Endothelial cell of umbilical vein (primary cell): ENCODE measurements at regions not wholly inside any gene's neighbourhood (a gene's known extent, or its start where the extent isn't known, plus 50 kb on each side); places are given as distances from the start of the nearest gene placed in this dataset.

ENCODE experiments used
- BruUV-seq: library from RNA; stranded (reverse); fragments of 400-500 nt; replicated peaks from 2 replicates; lab custom pipeline; 2021; lab: Mats Ljungman, UMichigan
- CTCF ChIA-PET: fragments of 300-600, 350-600 bp; sonication (Branson Sonifier 250); formaldehyde crosslinking; loops from one replicate; lab custom pipeline; 2021; ENCODE audit warnings: antibody characterized with exemption, inconsistent platforms; lab: Charles Lee
- POLR2A ChIA-PET: fragments of 300-600, 350-600 bp; sonication (Branson Sonifier 250); formaldehyde crosslinking; loops from one replicate; lab custom pipeline; 2021; ENCODE audit warnings: antibody characterized with exemption, inconsistent platforms; lab: Charles Lee
- DNase-seq: peaks from one replicate; pipeline ENCODE4 v3.0.0-alpha.2; 2011; ENCODE audit warnings: low read depth, low spot score
- FAIRE-seq: peaks from 2 replicates; lab custom pipeline; 2011; peaks lifted over from hg19 to GRCh38; lab: Jason Lieb, UNC
- H2AFZ ChIP-seq: 2 replicates; pipeline ENCODE4 v1.6.0; 2012; ENCODE audit warnings: low read depth, low read length, control low read depth, inconsistent platforms
- H3K27ac ChIP-seq: 2 replicates; pipeline ENCODE4 v1.5.1; 2011; ENCODE audit warnings: low read depth, mild to moderate bottlenecking, control low read depth, low read length, moderate library complexity; ENCODE audit not compliant: insufficient read depth
- H3K27me3 ChIP-seq, 2 experiments: 2 replicates each; pipeline versions ENCODE4 v1.6.0 to v1.6.1; 2011; ENCODE audit warnings: low read length in 2 of 2, mixed read lengths in 1 of 2; ENCODE audit not compliant: control insufficient read depth in 2 of 2, insufficient read depth in 2 of 2
- H3K36me3 ChIP-seq, 2 experiments: 2 replicates in 1 of 2; 3 replicates in 1 of 2; pipeline ENCODE4 v1.5.1; 2011; ENCODE audit warnings: low read length in 2 of 2, mild to moderate bottlenecking in 1 of 2, moderate library complexity in 1 of 2; ENCODE audit not compliant: control insufficient read depth in 2 of 2, insufficient read depth in 2 of 2; ENCODE audit errors: extremely low read depth in 1 of 2
- H3K4me1 ChIP-seq: 3 replicates; pipeline ENCODE4 v1.5.1; 2011; ENCODE audit warnings: mild to moderate bottlenecking, low read length; ENCODE audit not compliant: control insufficient read depth, insufficient read depth; ENCODE audit errors: extremely low read depth
- H3K4me2 ChIP-seq: 2 replicates; pipeline ENCODE4 v1.6.1; 2011; ENCODE audit warnings: low read length, control low read depth, mixed read lengths; ENCODE audit not compliant: insufficient read depth
- H3K4me3 ChIP-seq, 3 experiments: fragments of 200-600 bp in 1 of 3; sonication (generic), shearing (Covaris generic) in 1 of 3; replicated peaks in 1 of 3; 2 replicates each; pipeline ENCODE4 v1.5.1; 2011 to 2016; ENCODE audit warnings: control low read depth in 3 of 3, low read length in 3 of 3, mild to moderate bottlenecking in 2 of 3, inconsistent platforms in 1 of 3, low read depth in 1 of 3, moderate library complexity in 1 of 3; ENCODE audit not compliant: insufficient read depth in 1 of 3
- H3K79me2 ChIP-seq: 2 replicates; pipeline ENCODE4 v1.6.0; 2012; ENCODE audit warnings: low read length, inconsistent platforms; ENCODE audit not compliant: control insufficient read depth, insufficient read depth
- H3K9ac ChIP-seq: replicated peaks from 2 replicates; pipeline ENCODE3; 2011; ENCODE audit warnings: low read length, control low read depth; ENCODE audit not compliant: insufficient read depth; ENCODE audit errors: extremely low read depth
- H3K9me1 ChIP-seq: replicated peaks from 3 replicates; pipeline ENCODE4 v1.6.0; 2011; ENCODE audit warnings: mild to moderate bottlenecking, low read length; ENCODE audit not compliant: control insufficient read depth, insufficient read depth; ENCODE audit errors: extremely low read depth
- H3K9me3 ChIP-seq: replicated peaks from 2 replicates; pipeline ENCODE4 v1.5.1; 2012; ENCODE audit warnings: low read length, inconsistent platforms; ENCODE audit not compliant: control insufficient read depth, insufficient read depth
- H4K20me1 ChIP-seq: replicated peaks from 2 replicates; pipeline ENCODE3; 2011; ENCODE audit warnings: mild to moderate bottlenecking, low read length; ENCODE audit not compliant: control insufficient read depth, insufficient read depth; ENCODE audit errors: extremely low read depth
- FOS ChIP-seq: IDR thresholded peaks from 2 replicates; pipeline ENCODE4 v1.6.1; 2011; ENCODE audit warnings: mild to moderate bottlenecking, low read length, moderate library complexity, borderline replicate concordance; ENCODE audit not compliant: insufficient read depth
- GATA2 ChIP-seq: IDR thresholded peaks from 2 replicates; pipeline ENCODE4 v1.7.0; 2011; ENCODE audit warnings: low read depth, mild to moderate bottlenecking, moderate library complexity, mixed read lengths, low read length; ENCODE audit not compliant: insufficient read length, insufficient read depth
- dilution Hi-C: fragments of 300-500 bp; cut with MboI; formaldehyde crosslinking; loops from one replicate; pipeline ENCODE4 v1.15.0; 2019; ENCODE audit warnings: low sequenced_read_pairs; ENCODE audit not compliant: extremely low pct_ligation_motif_present
- intact Hi-C: fragments of 100-400 bp; cut with micrococcal nuclease; formaldehyde crosslinking; loops from one replicate; pipeline ENCODE4 v1.10.0; 2022
- TF ChIP-seq, protein P1 (sequence below), 2 donors: IDR thresholded peaks; 1 replicate in 1 of 2; 2 replicates in 1 of 2; pipeline ENCODE4 v1.5.1; 2011; ENCODE audit warnings: low read length in 2 of 2, mild to moderate bottlenecking in 2 of 2, moderate library complexity in 2 of 2, control low read depth in 1 of 2, inconsistent platforms in 1 of 2, low read depth in 1 of 2; ENCODE audit not compliant: insufficient read depth in 1 of 2; ENCODE audit errors: extremely low read depth in 1 of 2

DNA sequence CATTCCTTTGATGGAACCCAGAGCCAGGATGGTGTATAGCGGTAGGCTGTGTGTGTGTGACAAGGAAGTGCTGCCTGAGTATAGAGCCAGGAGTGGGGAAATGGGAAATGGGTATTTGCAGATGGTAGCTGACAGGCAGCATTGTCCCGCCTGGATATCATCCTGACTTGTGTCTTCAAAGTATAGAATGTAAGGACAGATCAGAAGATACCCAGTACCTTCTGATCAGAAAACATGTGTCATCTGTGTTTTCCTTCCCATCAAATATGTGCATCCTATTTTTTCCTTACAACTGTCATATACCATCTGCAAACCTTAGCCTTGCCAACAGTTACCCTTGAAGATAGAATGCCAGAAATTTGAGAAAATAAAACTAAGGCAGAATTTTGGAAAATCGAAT, 146.2 kb upstream of the CBLB start:
- dilution Hi-C loops (no loop called here), intact Hi-C loops (no loop called here)
- H2AFZ ChIP-seq = no peak overlapping the region
- H3K4me1 ChIP-seq = no peaks in the 10 kb centered on the region
- ChIA-PET CTCF (no interaction called here), POLR2A (no interaction called here)
- H3K4me3 ChIP-seq = no peak overlapping the region
- no peak for DNase-seq
- BruUV-seq = no TSS peak
- H3K4me2 ChIP-seq = no peak overlapping the region
- H3K79me2 ChIP-seq = no peaks in the 10 kb centered on the region
- no peaks in the 10 kb centered on the region for H3K9me1 ChIP-seq
- no peaks in the 10 kb centered on the region for H3K9me3 ChIP-seq
- TF ChIP-seq FOS = no peak
- no peak for FAIRE-seq
- H3K27ac ChIP-seq = no peak overlapping the region
- no peaks in the 10 kb centered on the region for H3K36me3 ChIP-seq
- no peaks in the 10 kb centered on the region for H4K20me1 ChIP-seq
- no peaks in the 10 kb centered on the region for H3K27me3 ChIP-seq
- H3K9ac ChIP-seq = no peak overlapping the region

DNA sequence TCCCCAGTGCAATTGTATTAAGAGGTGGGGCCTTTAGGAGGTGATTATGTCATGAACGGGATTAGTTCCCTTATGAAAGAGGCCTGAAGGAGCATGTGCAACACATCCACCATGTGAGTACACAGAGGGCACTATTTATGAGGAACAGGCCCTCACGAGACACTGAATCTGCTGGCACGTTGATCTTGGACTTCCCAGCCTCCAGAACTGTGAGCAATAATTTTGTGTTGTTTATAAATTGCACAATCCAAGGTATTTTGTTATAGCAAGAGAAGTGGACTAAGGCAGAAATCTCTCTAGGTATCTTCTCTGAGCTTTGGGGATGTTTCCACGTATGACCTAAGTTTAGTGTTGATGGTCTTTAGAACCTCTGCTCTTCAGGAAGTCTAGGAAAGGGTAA, 149.3 kb upstream of the CBLB start:
- FAIRE-seq = no peak
- no peaks in the 10 kb centered on the region for H3K4me1 ChIP-seq
- intact Hi-C loops = no loop called here

More for the DNA sequence above, 149.3 kb upstream of the CBLB start:
- Histone ChIP-seq H2AFZ (no peak overlapping the region), H3K36me3 (no peaks in the 10 kb centered on the region), H3K27ac (no peak overlapping the region), H3K27me3 (no peaks in the 10 kb centered on the region), H3K9ac (no peak overlapping the region), H3K4me2 (no peak overlapping the region), H3K9me3 (no peaks in the 10 kb centered on the region), H3K4me3 (no peak overlapping the region), H3K79me2 (no peaks in the 10 kb centered on the region), H3K9me1 (no peaks in the 10 kb centered on the region), H4K20me1 (no peaks in the 10 kb centered on the region)
- BruUV-seq = no TSS peak
- TF ChIP-seq, protein P1, sequence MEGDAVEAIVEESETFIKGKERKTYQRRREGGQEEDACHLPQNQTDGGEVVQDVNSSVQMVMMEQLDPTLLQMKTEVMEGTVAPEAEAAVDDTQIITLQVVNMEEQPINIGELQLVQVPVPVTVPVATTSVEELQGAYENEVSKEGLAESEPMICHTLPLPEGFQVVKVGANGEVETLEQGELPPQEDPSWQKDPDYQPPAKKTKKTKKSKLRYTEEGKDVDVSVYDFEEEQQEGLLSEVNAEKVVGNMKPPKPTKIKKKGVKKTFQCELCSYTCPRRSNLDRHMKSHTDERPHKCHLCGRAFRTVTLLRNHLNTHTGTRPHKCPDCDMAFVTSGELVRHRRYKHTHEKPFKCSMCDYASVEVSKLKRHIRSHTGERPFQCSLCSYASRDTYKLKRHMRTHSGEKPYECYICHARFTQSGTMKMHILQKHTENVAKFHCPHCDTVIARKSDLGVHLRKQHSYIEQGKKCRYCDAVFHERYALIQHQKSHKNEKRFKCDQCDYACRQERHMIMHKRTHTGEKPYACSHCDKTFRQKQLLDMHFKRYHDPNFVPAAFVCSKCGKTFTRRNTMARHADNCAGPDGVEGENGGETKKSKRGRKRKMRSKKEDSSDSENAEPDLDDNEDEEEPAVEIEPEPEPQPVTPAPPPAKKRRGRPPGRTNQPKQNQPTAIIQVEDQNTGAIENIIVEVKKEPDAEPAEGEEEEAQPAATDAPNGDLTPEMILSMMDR (IDR thresholded peaks at IDR 0.05; ENCODE audit: extremely low read depth in 1 of 2, insufficient read depth in 1 of 2, low read depth in 1 of 2, low read length in 2 of 2) = no peak
- TF ChIP-seq GATA2 = no peak
- CTCF ChIA-PET = no interaction called here
- DNase-seq = no peak
- dilution Hi-C loops = no loop called here
- POLR2A ChIA-PET = no interaction called here
